Mammary epithelial cell (primary cell): ENCODE measurements at regions not wholly inside any gene's neighbourhood (a gene's known extent, or its start where the extent isn't known, plus 50 kb on each side); places are given as distances from the start of the nearest gene placed in this dataset.

ENCODE experiments used
- EZH2 ChIP-seq: IDR thresholded peaks from 2 replicates; pipeline ENCODE4 v1.6.1; 2012; ENCODE audit warnings: low read length, inconsistent platforms, borderline replicate concordance
- TF ChIP-seq, protein P1 (sequence below), 2 donors: IDR thresholded peaks in 1 of 2; conservative IDR thresholded peaks in 1 of 2; 2 replicates each; pipeline ENCODE4 v1.5.1; 2011 to 2012; ENCODE audit warnings: inconsistent platforms in 2 of 2, low read length in 2 of 2, mild to moderate bottlenecking in 2 of 2, control low read depth in 1 of 2, low read depth in 1 of 2; ENCODE audit not compliant: insufficient read depth in 1 of 2; ENCODE audit errors: extremely low read depth in 1 of 2

DNA sequence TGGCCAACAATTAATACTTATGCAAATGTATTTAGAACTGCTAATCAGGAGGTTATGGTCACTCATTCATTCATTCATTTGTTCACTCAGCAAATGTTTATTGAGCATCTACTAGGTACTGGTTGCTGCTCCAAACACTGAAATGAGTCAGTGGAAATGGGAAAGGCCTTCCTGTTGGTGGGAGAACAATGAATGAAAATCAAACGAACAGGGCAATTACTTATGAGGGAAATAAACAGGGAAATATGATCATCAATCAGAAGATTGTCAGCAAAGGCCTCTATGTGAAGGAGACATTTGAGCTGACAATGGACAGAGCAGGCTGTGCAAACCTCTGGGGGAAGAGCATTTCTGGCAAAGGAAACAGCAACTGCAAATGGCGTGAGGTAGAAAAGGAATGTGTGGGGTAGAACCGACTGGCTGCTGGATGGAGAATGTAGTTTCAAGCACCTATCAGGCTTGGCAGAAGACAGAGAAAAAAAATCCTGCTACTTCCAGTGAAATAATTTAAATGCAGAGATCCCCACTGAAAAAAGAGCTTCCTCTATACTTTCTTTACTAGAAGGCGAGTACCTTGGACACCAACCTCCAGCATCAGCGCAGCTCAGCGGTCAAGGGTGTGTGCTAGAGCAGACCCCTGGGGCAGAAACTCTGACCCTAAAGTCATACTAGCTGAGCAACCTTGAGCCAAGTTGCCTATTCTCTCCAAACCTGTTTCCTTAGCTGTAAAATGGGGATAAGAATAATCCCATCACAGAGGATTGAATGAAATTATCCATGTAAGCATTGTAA lies 108.8 kb upstream of the EEPD1 start:
- TF ChIP-seq, protein P1, sequence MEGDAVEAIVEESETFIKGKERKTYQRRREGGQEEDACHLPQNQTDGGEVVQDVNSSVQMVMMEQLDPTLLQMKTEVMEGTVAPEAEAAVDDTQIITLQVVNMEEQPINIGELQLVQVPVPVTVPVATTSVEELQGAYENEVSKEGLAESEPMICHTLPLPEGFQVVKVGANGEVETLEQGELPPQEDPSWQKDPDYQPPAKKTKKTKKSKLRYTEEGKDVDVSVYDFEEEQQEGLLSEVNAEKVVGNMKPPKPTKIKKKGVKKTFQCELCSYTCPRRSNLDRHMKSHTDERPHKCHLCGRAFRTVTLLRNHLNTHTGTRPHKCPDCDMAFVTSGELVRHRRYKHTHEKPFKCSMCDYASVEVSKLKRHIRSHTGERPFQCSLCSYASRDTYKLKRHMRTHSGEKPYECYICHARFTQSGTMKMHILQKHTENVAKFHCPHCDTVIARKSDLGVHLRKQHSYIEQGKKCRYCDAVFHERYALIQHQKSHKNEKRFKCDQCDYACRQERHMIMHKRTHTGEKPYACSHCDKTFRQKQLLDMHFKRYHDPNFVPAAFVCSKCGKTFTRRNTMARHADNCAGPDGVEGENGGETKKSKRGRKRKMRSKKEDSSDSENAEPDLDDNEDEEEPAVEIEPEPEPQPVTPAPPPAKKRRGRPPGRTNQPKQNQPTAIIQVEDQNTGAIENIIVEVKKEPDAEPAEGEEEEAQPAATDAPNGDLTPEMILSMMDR (conservative IDR thresholded peaks at IDR 0.05 in 1 of 2, IDR thresholded peaks at IDR 0.05 in 1 of 2; ENCODE audit: extremely low read depth in 1 of 2, insufficient read depth in 1 of 2, low read depth in 1 of 2, low read length in 2 of 2), result no peak
- TF ChIP-seq EZH2, result no peak
